ENCODE measurements at regions not wholly inside any gene's neighbourhood (a gene's known extent, or its start where the extent isn't known, plus 50 kb on each side); places are given as distances from the start of the nearest gene placed in this dataset.

- TF ChIP-seq, protein P1, sequence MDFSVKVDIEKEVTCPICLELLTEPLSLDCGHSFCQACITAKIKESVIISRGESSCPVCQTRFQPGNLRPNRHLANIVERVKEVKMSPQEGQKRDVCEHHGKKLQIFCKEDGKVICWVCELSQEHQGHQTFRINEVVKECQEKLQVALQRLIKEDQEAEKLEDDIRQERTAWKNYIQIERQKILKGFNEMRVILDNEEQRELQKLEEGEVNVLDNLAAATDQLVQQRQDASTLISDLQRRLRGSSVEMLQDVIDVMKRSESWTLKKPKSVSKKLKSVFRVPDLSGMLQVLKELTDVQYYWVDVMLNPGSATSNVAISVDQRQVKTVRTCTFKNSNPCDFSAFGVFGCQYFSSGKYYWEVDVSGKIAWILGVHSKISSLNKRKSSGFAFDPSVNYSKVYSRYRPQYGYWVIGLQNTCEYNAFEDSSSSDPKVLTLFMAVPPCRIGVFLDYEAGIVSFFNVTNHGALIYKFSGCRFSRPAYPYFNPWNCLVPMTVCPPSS (IDR thresholded peaks at IDR 0.05), result no peak
- TF ChIP-seq ZHX1 (CRISPR knock-in tag; IDR thresholded peaks at IDR 0.05; ENCODE audit: low read depth), result no peak
- TF ChIP-seq TAF1 (CRISPR knock-in tag; IDR thresholded peaks at IDR 0.05), result no peak
- TF ChIP-seq, protein P2, sequence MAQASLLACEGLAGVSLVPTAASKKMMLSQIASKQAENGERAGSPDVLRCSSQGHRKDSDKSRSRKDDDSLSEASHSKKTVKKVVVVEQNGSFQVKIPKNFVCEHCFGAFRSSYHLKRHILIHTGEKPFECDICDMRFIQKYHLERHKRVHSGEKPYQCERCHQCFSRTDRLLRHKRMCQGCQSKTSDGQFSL (CRISPR knock-in tag; IDR thresholded peaks at IDR 0.05), result no peak
- TF ChIP-seq EZH2 (conservative IDR thresholded peaks at IDR 0.05; ENCODE audit: low read depth, low read length), result no peak
- no peak for TF ChIP-seq ZNF558 (CRISPR knock-in tag; IDR thresholded peaks at IDR 0.05; ENCODE audit: borderline replicate concordance)
- no peak for TF ChIP-seq KLF6 (CRISPR knock-in tag; IDR thresholded peaks at IDR 0.05)
- no peak for TF ChIP-seq CTCF (CRISPR knock-in tag; IDR thresholded peaks at IDR 0.05)
- TF ChIP-seq GABPA (IDR thresholded peaks at IDR 0.05; ENCODE audit: low read depth, low read length), result no peak
- no peak for TF ChIP-seq GABPA (CRISPR knock-in tag; IDR thresholded peaks at IDR 0.05; ENCODE audit: low read depth)
- no peak for TF ChIP-seq SMAD3 (CRISPR knock-in tag; IDR thresholded peaks at IDR 0.05)
- no peak for TF ChIP-seq IRF2 (CRISPR knock-in tag; IDR thresholded peaks at IDR 0.05)
Measured at GRCh38 chr17:74028354-74029116, 174.9 kb upstream of the RPL38 start.

Data from HepG2 (cell line).